Right lobe of liver (tissue), 4 donors: ENCODE measurements at regions not wholly inside any gene's neighbourhood (a gene's known extent, or its start where the extent isn't known, plus 50 kb on each side); places are given as distances from the start of the nearest gene placed in this dataset.

Experiments
- POLR2A ChIP-seq: fragments of 450-650 bp; IDR thresholded peaks from one replicate; pipeline ENCODE4 v1.6.1; 2017; ENCODE audit warnings: antibody characterized with exemption, mild to moderate bottlenecking
- TF ChIP-seq, protein P1 (sequence below), 4 donors: fragments of 200-600 bp in 3 of 4; fragments of 450-650 bp in 1 of 4; IDR thresholded peaks; one replicate each; pipeline versions ENCODE4 v1.5.1 to v1.8.0; 2016 to 2022; ENCODE audit warnings: antibody characterized with exemption in 4 of 4, mild to moderate bottlenecking in 2 of 4
- donor health status: DM: no; HTN: no; CAD: no.
- donor health status: DM: no; HTN: no; CAD: no.
- donor health status: DM: no; HTN: yes; CAD: no.

DNA sequence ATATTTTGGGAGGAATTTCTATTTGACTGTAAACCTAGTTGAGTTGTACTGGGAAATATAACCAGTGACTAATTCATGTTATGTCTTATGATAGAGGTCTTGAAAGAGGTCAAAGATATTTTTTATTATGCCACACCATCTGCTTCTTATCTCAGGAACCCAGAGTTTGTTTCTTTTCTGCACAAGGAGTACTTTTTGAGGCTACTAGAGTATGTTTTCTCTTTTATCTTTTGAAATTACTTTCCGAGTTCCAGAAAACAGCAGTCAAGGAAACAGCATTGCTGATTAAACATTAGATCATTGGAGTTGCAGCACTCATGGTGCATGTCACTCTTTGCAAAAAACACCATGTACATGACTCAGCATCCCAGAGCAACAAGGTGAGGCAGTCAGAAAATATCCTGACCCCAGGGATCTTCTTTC, 645.8 kb upstream of the NR2F2 start:
- TF ChIP-seq, protein P1, sequence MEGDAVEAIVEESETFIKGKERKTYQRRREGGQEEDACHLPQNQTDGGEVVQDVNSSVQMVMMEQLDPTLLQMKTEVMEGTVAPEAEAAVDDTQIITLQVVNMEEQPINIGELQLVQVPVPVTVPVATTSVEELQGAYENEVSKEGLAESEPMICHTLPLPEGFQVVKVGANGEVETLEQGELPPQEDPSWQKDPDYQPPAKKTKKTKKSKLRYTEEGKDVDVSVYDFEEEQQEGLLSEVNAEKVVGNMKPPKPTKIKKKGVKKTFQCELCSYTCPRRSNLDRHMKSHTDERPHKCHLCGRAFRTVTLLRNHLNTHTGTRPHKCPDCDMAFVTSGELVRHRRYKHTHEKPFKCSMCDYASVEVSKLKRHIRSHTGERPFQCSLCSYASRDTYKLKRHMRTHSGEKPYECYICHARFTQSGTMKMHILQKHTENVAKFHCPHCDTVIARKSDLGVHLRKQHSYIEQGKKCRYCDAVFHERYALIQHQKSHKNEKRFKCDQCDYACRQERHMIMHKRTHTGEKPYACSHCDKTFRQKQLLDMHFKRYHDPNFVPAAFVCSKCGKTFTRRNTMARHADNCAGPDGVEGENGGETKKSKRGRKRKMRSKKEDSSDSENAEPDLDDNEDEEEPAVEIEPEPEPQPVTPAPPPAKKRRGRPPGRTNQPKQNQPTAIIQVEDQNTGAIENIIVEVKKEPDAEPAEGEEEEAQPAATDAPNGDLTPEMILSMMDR (IDR thresholded peaks at IDR 0.05), result no peak
- TF ChIP-seq POLR2A, result no peak
